NCI-H748 treated with DMSO at 0.1 percent for 48 hours (cell line): ENCODE measurements at regions not wholly inside any gene's neighbourhood (a gene's known extent, or its start where the extent isn't known, plus 50 kb on each side); places are given as distances from the start of the nearest gene placed in this dataset.

Source experiments
- DNase-seq: peaks from one replicate; lab custom pipeline; 2025; lab: John Stamatoyannopoulos, UW

DNA sequence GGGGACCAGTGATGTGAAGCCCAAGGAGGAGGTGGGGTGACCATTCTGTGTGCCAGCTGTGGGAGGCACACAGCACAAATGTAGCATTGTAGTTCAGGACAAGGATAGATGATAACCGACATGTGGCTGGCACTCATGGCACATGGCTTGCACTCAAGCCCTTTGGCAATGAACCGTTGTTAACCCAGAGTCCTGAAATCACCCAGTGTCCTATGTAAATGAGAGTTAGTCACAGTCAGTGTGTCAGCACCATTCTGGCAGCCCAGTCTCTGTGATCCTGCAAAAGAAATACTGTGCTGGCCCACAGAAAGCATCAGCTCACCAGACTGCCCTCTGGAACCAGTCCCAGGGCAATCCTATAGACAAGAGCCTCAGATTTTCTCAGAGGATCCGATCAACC, 339.3 kb downstream of the MID1IP1 start:
- DNase-seq: no peak

GRCh38 chrX:39144323-39144722, 343.1 kb downstream of the MID1IP1 start:
- no peak for DNase-seq

- no peak for DNase-seq
Measured at GRCh38 chrX:39144956-39145355, 343.7 kb downstream of the MID1IP1 start.

DNA sequence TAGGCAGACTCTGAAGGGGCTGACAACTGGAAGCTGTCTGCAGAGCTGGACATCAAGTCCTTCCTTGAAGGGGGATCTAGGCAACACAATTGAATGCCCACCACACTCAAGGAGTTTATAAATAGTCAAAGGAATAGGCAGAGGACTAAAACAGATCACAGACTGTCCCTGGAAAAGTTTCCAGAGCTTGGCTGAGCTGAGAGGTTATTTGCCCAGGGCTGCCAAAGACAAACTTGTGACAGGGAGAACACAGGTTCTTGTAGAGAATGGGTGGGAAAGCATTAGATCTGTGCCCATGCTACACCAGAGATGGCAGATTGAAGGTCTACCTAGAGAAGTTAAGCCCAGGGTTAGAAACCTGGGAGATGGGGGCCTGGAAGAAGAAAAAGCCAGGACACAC, 344.6 kb downstream of the MID1IP1 start:
- no peak for DNase-seq

DNA sequence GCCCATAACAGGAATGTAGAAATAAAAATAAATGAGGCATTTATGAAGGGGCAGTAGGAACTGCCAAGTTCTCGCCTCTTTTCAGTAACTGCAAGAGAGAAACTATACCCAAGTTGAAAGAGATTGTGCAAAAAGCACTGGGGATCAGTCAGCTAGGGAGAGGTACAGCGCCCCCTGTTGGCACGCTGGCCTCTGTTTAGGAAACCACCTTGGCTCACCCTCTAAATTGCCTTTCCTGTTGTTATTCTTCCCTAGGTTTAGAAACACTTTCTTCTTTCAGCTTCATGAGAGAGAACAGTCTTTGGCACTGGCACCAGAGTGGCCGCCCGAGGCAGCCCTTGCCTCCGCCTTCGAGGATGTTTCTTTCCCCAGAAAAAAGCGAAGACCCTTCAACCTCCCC, 348.5 kb downstream of the MID1IP1 start:
- DNase-seq: peak; percentile 61

DNA sequence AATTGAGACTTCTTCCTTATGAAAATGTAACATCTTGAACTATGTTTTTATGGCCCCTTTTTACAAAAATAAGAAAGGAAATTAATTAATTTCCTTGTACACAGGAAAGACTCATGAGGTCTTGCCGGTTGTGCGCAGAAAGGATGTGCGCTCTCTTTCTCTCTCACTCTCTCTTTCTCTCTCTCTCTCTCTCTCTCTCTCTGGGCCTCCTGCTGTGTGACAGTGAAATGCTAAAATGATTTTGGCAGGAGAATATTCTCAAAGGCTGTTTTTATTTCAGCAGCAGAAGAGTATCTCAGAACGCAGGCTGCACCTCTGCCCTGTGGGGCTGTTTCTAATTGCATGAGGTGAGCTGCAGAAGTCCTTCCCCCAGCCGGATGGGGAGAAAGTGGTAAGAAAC, 349.0 kb downstream of the MID1IP1 start:
- no peak for DNase-seq

- no peak for DNase-seq
Measured at GRCh38 chrX:39150621-39151020, 349.4 kb downstream of the MID1IP1 start.

GRCh38 chrX:39152106-39152649, 350.9 kb downstream of the MID1IP1 start:
- peak; percentile 92 for DNase-seq

DNA sequence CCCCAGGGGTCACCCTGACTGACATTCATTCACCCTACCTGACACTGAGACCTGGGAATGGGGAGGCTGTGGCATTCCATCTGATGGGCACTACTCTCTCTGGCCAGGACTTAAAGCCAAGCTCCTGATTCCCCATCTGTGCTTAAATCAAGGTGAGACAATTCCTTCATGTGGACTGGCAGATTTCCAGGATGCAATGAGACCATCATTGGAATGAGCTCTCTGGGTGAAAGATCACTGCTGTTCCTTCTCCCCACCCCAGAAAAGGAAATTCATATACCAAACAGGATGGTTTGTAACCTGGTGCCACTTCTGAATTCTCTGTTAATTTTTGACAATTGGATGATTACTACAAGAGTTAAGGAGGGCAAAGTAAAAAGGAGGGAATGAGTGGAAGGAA, 354.8 kb downstream of the MID1IP1 start:
- DNase-seq: no peak

DNA sequence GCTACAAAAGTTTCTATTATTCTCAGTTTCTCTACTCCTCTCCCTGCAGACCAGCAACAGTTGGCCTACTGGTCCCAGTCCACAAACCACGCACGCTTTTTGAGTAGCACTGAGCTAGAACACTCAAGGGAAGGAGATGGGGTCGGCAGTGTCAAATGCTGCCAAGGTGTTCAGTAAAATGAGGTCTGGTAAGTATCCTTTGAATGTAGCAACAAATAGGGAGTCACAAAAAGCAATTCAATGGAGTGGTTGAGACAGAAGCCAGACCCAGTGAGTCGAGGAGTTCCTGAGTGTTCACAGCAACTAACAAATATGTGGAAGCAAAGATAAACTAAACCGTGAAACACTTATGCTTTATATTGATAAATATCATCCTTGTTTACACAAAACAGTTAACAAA, 355.7 kb downstream of the MID1IP1 start:
- DNase-seq: no peak

GRCh38 chrX:39157796-39158195, 356.5 kb downstream of the MID1IP1 start:
- no peak for DNase-seq

DNA sequence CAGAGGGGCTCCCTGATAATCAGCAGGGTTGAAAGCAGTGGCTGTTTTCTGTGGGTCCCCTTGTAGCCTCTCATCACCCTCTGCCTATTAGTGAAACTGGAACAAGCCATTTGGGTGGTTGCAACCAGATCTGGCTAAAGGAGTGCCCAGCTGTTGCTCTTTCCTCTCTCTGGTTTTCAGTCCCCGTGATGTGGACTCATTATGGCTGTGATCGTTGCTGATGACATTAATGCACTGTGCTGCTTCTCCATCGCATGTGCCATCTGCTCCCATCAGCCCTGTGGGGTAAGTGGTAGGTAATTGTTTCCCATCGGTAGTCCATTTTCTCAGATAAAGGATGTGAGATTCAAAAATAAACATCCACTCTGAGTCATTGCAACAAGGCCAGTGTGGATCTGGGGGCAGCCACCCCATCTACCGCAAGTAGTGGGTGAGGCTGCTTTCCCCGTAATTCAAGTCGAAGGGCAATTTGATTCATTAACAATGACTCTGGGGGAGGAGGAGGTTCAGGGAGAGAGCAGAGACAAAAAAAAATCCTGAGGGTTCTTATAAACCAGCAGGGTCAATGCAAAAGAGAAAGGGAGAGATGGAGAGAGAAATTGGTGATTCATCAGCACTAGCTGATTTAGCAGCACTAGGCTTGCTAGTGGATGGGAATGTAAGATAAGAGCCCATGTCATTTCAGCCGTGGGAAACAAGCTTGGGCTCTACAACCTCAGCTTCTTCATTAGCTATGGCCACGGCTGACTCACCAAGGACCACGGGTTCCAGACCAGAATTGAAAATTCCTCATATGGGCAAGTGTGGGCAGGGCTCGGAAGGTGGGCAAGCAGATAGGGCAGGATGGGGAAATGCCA, 357.8 kb downstream of the MID1IP1 start:
- peak; percentile 86 for DNase-seq

DNA sequence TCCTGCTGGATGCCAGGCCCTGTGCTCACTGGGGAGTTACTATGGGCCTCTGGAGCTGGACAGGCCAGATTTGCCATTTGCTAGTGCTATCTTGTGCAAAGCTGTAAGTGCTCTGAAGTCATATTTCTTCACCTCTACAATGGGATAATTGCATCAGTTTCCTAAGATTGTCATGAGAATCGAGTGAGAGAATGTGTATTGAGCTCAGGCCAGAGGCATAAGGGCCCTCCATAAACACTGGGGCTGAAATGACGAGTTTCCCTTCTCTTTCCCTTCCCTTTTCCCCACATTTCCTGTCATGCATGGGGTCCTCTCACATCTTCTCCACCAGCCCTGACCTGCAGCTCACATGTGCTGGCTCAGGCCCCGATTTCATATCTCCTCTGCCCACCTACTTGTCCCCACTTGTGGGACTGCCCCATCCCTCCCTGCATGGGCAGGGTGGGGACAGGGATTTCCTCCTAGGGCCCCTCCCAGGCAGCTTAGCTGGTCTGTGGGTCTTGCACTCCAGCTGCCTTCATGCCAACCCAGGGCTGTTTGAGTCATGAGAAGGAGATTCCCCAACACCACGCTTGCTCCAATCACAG, 358.8 kb downstream of the MID1IP1 start:
- no peak for DNase-seq

DNA sequence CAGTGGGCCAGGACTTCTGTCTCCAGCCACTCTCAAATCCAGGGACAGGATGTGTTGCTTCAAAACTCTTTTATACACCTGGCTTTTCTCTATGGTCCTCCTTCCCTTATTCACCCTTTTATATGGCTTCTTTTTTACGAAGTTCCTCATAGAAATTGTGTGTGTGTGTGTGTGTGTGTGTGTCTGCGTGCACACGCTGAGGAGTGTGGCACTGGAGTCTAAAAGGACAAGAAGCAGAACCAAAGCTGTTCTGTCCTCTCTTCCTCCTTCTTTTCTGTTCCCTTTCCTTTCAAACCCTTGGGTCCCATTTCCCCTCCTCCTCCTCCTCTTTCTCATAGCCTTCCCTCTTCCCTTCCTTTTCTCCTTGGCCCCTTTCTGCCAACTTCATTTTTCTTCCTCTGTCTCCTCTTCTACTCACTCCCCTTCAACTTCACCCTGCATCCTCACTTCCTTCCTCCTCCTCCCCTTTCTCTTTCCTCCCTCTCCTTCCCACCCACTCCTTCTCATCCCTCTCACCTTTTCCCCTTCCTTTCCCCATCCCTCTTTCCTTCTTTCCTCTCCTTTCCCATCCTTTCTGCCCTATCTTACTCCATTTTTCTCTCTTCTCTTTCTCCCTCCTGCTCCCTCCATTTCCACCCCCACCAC, 360.5 kb downstream of the MID1IP1 start:
- DNase-seq: no peak

DNA sequence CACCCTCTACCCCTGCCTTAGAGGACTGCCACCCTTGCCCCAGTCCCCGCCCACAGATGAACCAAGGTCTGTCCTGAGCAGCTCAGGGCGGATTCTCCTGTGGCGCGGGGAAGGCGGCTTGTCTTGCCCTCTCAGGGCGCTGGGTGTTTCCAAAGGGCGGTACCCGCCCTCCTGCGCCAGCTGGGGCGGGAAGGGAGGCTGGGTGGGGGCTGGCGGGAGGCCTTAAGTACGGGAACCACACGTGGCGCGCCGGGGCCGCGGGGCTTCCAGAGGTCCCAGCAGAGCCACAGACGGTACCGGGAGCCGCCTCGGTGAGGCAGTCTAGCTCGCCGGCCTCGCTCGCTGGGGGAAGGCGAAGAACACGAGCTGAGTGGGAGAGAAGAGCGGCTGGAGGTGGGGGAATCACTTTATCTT, 361.1 kb downstream of the MID1IP1 start:
- no peak for DNase-seq

- no peak for DNase-seq
Measured at GRCh38 chrX:39163581-39164126, 362.4 kb downstream of the MID1IP1 start.

GRCh38 chrX:39164212-39164611, 363.0 kb downstream of the MID1IP1 start:
- no peak for DNase-seq

DNA sequence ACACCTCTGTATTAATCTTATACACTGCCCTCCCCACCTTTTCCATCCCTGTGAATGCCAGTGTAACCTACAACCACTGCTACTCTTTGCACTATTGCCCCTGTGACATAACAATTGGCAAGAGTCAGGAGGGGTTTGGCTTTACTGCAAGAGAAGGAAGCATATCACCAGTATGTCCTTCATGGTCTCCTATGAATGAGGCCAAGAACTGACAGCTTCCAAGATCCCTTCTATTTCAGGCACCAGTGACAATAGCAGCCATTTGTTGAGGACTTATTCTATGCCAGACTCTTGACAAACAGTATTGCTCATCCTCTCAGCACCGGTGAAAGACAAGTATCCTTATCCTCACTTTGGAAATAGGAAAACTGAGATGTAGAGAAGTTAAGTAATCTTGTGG, 363.9 kb downstream of the MID1IP1 start:
- no peak for DNase-seq

DNA sequence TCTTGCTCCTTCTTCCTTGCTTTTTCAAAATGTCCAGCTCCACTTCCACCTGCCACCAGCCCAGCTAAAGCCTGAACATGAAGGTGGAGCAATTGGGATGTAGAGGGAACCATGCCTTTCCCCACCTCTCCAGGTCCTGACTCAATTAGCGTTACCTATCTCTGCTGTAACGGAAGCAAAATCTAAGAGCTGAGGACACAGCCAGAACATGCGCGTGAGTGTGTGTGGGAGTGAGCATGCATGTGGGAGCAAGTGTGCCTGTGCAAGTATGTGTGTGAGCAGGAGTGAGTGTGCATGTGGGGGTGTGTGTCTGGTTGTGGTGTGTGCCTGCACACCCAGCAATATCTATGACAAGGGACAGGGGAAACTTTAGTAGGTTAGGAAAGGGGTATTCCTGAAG, 364.5 kb downstream of the MID1IP1 start:
- DNase-seq: no peak

GRCh38 chrX:39167791-39168190, 366.5 kb downstream of the MID1IP1 start:
- DNase-seq: no peak

DNA sequence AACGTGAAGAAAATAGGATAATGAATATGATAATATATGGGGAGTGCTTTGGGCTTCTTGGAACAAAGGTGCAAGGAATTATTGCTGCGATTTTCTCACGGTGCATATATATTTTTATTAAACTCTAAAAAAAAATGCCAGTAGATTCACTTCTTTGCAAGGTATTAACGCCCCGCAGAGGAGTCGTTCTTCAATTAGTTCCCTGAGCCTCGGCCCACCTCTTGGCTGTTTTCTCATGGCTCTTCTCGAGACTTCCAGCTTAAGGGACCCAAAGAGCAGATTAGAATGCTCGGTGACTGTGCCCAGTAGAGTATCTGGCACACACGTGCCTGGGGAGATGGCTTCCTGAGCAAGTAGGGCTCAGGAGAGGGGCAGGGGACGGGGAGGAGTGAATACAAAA, 367.4 kb downstream of the MID1IP1 start:
- DNase-seq: no peak

DNA sequence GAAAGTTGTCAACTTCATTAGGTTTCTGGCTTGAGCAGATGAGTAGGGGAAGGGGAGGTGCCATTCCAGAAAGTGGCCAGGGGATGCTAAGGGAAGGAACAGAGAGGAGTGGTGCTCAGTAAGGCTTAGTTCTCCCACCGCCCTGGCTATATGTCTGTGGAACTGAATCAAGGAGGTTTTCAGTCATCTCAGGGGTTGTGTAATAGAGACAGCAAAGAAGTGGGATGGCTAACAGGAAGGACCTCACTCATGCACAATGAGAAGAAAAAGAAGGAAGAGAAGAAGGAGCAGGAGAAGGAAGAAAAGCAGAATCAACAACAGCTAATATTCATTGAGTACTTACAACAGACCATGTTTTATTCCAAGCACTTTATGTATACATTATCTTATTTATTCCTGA, 368.7 kb downstream of the MID1IP1 start:
- no peak for DNase-seq

DNA sequence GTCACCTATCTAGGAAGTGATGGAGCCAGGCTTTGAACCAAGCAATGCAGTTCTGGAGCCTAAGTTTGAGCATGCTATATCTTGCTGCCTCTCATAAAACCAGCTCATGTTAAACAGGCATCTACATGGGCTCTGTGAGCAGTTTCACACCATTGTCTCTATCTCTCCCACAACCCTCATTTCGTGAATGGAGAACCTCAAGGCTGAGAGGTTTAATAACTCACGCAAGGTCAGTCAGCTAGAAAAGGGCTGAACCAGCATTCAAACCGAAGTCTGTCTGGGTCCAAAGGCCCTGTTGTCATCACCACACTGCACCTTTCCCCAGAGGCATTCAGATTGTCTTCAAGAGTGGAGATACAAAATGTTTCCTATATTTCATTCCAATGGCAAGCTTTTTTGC, 369.2 kb downstream of the MID1IP1 start:
- DNase-seq: no peak
